PC-9 (cell line): ENCODE measurements at regions not wholly inside any gene's neighbourhood (a gene's known extent, or its start where the extent isn't known, plus 50 kb on each side); places are given as distances from the start of the nearest gene placed in this dataset.

Experiments
- EZH2 ChIP-seq: fragments of 200-600 bp; sonication (generic); IDR thresholded peaks from 2 replicates; pipeline ENCODE4 v1.8.0; 2017; ENCODE audit warnings: antibody characterized with exemption, low read depth
- TF ChIP-seq, protein P1 (sequence below): fragments of 200-600 bp; sonication (generic); conservative IDR thresholded peaks from 2 replicates; pipeline ENCODE4 v1.6.1; 2017; ENCODE audit warnings: mixed run types, antibody characterized with exemption, mild to moderate bottlenecking, moderate library complexity

- TF ChIP-seq, protein P1, sequence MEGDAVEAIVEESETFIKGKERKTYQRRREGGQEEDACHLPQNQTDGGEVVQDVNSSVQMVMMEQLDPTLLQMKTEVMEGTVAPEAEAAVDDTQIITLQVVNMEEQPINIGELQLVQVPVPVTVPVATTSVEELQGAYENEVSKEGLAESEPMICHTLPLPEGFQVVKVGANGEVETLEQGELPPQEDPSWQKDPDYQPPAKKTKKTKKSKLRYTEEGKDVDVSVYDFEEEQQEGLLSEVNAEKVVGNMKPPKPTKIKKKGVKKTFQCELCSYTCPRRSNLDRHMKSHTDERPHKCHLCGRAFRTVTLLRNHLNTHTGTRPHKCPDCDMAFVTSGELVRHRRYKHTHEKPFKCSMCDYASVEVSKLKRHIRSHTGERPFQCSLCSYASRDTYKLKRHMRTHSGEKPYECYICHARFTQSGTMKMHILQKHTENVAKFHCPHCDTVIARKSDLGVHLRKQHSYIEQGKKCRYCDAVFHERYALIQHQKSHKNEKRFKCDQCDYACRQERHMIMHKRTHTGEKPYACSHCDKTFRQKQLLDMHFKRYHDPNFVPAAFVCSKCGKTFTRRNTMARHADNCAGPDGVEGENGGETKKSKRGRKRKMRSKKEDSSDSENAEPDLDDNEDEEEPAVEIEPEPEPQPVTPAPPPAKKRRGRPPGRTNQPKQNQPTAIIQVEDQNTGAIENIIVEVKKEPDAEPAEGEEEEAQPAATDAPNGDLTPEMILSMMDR = no peak
- TF ChIP-seq EZH2 = no peak
Measured at GRCh38 chr3:101943029-101943428, 93.7 kb downstream of the NFKBIZ start.
